Immature natural killer cell (primary cell): ENCODE measurements at regions not wholly inside any gene's neighbourhood (a gene's known extent, or its start where the extent isn't known, plus 50 kb on each side); places are given as distances from the start of the nearest gene placed in this dataset.

Experiments
- DNase-seq, 3 donors: peaks; one replicate each; pipeline ENCODE4 v3.0.0; 2022; ENCODE audit warnings: mixed read lengths in 1 of 3
- H3K27ac Mint-ChIP-seq, 6 donors: one replicate each; pipeline ENCODE4 v1.8.0; 2020; ENCODE audit warnings: mixed read lengths in 6 of 6, mild to moderate bottlenecking in 5 of 6, inconsistent platforms in 4 of 6, moderate library complexity in 3 of 6
- H3K27me3 Mint-ChIP-seq, 3 donors: one replicate each; pipeline ENCODE4 v1.8.0; 2020 to 2021; ENCODE audit warnings: low read depth in 3 of 3, mild to moderate bottlenecking in 3 of 3, mixed read lengths in 3 of 3, moderate library complexity in 3 of 3, inconsistent platforms in 1 of 3
- H3K36me3 Mint-ChIP-seq, 3 donors: one replicate each; pipeline ENCODE4 v1.8.0; 2020; ENCODE audit warnings: mixed read lengths in 3 of 3, inconsistent platforms in 2 of 3, mild to moderate bottlenecking in 2 of 3
- H3K4me1 Mint-ChIP-seq, 2 donors: one replicate each; pipeline ENCODE4 v1.8.0; 2020; ENCODE audit warnings: inconsistent platforms in 2 of 2, mild to moderate bottlenecking in 2 of 2, mixed read lengths in 2 of 2, moderate library complexity in 1 of 2
- H3K4me3 Mint-ChIP-seq, 5 donors: one replicate each; pipeline ENCODE4 v1.8.0; 2020; ENCODE audit warnings: mild to moderate bottlenecking in 5 of 5, mixed read lengths in 5 of 5, inconsistent platforms in 3 of 5, moderate library complexity in 3 of 5
- H3K9me3 Mint-ChIP-seq, 6 donors: one replicate each; pipeline ENCODE4 v1.8.0; 2020; ENCODE audit warnings: mild to moderate bottlenecking in 6 of 6, mixed read lengths in 6 of 6, inconsistent platforms in 4 of 6, moderate library complexity in 3 of 6

DNA sequence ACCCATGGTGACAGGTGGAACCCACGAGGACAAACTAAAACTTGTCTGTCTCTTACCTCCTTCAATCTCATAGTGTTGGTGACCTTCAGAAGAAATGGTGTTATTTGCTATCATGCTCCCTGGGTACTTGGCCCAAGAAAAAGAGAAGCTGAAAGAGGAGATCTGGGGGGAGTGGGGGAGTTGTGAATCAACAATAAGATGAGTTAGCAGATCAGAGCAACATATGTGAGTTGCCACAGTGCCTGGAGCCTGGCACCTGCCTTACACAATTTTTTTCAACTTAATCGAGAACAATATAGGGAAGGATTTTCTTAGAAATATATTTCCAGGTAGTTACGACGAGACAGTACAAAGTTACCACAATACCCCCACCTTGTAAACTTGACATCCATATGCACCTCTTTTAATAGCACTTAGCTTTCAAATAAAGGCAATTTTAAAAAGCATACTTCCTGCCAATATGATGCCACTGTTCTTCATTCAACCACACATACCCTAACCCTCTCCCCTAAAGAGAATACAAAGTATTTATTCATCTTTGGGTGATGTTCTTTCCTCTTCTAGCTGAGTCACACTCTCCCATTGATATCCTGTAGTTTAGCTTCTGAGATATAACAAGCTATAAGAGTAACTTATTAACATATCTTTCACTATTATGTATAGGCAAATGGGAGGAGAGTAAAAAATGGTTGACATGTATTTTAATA is 424.1 kb upstream of the OR4E1 start:
- H3K4me3 Mint-ChIP-seq = no peak overlapping the region
- H3K27ac Mint-ChIP-seq = no peak overlapping the region
- no peaks in the 10 kb centered on the region for H3K36me3 Mint-ChIP-seq
- peaks cover 7 to 22% of the 10 kb centered on the region in 2 donors for H3K4me1 Mint-ChIP-seq
- H3K27me3 Mint-ChIP-seq = peaks cover 0 to 4% (median 3%) of the 10 kb centered on the region in 3 donors
- H3K9me3 Mint-ChIP-seq = no peaks in the 10 kb centered on the region
- no peak for DNase-seq

DNA sequence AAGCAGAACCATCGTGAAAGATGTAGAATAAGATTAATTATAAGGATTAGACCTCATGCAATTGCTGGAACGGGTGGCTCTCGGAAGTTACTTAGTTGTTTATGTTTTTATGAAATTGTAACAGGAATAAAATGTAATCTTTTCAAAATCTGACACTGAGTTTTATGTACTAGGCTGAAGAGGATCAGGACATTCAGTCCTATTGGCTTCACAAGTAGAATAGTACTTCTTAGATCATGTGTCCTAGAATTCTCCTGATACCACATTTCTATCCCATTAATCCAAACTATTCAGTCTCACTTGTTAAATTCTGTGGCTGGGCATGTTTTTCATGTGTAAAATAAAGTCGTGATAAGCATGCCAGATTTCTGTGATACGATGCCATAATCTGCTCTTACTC is 423.5 kb upstream of the OR4E1 start:
- peaks cover 0 to 4% (median 3%) of the 10 kb centered on the region in 3 donors for H3K27me3 Mint-ChIP-seq
- no peaks in the 10 kb centered on the region for H3K36me3 Mint-ChIP-seq
- no peak overlapping the region for H3K27ac Mint-ChIP-seq
- H3K9me3 Mint-ChIP-seq = no peaks in the 10 kb centered on the region
- H3K4me1 Mint-ChIP-seq = peaks cover 7 to 22% of the 10 kb centered on the region in 2 donors
- no peak overlapping the region for H3K4me3 Mint-ChIP-seq
- DNase-seq = no peak

DNA sequence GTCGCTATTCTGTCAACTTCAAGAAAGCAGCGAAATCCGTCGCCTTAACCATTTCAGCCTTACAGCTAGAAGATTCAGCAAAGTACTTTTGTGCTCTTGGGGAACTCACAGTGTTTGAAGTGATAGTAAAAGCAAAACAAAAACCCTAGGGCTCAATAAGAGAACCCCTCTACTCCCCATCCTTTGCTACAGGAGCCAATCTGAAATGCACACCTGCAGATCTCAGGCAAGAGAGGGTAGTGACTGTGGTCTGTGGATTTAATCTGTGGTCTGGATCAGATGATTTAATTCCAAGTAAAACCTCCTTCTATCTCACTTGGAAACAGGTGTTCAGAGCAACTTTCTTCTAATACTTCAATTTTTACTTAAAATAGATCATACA is 422.9 kb upstream of the OR4E1 start:
- Mint-ChIP-seq H3K27me3 (peaks cover 0 to 5% (median 2%) of the 10 kb centered on the region in 3 donors), H3K27ac (no peak overlapping the region), H3K36me3 (no peaks in the 10 kb centered on the region), H3K4me3 (peak overlapping the region in 1 of 5 donors; percentile 23), H3K4me1 (peaks cover 7 to 22% of the 10 kb centered on the region in 2 donors), H3K9me3 (no peaks in the 10 kb centered on the region)
- no peak for DNase-seq

DNA sequence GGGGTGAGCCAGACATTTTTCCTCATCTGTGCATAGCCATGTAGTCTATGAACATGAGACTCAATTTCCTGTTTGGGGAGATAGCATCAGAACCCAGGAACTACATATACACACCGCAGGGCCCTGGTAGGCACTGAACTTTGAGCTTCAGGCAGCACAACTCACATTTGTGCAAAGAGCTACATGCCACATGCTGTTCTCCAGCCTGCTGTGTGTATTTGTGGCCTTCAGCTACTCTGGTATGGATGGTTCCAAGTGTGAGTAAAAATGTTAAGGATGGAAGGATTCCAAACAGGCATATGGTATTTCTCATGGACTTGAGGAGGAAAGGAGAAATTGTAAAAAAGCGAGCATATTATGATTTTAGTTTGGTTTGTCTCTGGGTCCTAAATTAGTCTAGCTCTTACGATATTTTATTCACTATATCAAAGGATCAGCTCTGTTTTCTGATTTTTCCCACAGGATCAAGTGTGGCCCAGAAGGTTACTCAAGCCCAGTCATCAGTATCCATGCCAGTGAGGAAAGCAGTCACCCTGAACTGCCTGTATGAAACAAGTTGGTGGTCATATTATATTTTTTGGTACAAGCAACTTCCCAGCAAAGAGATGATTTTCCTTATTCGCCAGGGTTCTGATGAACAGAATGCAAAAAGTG is 422.4 kb upstream of the OR4E1 start:
- no peak overlapping the region for H3K27ac Mint-ChIP-seq
- peaks cover 0 to 3% (median 2%) of the 10 kb centered on the region in 3 donors for H3K27me3 Mint-ChIP-seq
- no peaks in the 10 kb centered on the region for H3K36me3 Mint-ChIP-seq
- H3K4me1 Mint-ChIP-seq = peaks cover 7 to 22% of the 10 kb centered on the region in 2 donors
- no peak for DNase-seq
- H3K4me3 Mint-ChIP-seq = peak overlapping the region in 1 of 5 donors; percentile 23
- no peaks in the 10 kb centered on the region for H3K9me3 Mint-ChIP-seq

DNA sequence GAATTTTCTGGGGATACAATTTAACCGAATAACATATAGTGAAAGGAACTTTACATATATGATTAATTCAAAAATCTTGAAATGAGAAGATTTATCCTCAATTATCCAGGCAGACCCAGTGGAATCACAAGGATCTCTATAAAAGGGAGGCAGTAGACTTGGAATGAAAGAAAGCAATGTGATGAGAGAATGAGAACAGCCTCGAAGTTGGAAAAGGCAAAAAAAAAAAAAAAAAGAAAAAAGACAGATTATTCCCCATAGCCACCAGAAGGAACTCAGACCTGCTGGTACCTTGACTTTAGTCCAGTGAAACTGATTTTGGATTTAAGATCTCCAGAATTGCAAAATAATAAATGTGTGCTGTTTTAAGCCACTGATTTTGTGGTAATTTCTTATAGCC is 416.3 kb upstream of the OR4E1 start:
- Mint-ChIP-seq H3K36me3 (no peaks in the 10 kb centered on the region), H3K27ac (no peak overlapping the region), H3K27me3 (peaks cover 0 to 3% (median 2%) of the 10 kb centered on the region in 3 donors), H3K4me3 (no peak overlapping the region), H3K4me1 (no peaks in the 10 kb centered on the region), H3K9me3 (no peaks in the 10 kb centered on the region)
- no peak for DNase-seq

DNA sequence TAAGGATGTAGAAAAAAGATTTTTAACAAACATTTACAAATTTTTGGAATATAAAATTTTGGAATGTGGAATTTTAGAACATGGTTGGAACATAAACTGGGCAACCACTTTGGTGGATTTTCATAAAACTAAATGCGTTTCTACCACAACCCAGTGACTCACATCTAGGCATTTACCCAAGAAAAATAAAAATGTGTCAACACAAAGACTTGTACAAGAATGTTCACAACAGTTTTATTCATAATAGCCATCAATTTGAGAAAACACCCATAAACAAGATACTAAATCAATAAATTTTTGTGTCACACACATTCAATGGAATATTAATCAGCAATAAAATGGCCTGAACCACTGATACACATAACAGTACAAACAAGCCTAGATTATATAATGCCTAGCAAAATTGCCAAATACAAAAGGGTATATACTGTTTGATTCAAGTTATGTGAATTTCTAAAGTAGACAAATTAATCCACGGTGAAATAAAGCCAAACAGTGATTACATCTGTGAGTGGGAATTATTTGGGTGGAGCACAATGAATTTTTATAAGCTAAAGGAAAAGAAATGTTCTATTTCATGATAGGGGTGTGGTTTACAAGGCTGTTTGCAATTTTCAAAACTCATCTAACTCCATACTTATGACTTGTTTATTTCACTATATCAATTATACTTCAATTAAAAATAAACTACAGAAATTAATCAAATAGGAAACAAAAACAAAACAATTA is 415.2 kb upstream of the OR4E1 start:
- no peak for DNase-seq
- Mint-ChIP-seq H3K9me3 (no peaks in the 10 kb centered on the region), H3K36me3 (no peaks in the 10 kb centered on the region), H3K27me3 (peaks cover 0 to 5% (median 3%) of the 10 kb centered on the region in 3 donors), H3K4me3 (no peak overlapping the region), H3K27ac (no peak overlapping the region), H3K4me1 (peaks cover 0 to 3% of the 10 kb centered on the region in 2 donors)

DNA sequence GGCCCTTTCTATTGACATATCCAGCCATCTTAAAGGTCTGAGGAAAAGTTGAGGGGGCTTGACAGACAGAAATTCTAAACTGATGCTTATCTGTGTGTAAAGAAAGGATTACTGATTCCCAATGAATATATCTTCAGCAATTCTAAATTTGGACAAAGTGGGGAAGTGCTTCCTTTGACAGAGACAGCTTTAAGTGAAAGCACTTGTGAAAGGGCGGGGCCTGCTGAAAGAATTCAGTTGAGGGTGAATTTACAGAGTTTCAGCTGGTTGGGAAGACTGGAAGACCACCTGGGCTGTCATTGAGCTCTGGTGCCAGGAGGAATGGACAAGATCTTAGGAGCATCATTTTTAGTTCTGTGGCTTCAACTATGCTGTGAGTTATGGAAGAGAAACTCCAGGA is 412.5 kb upstream of the OR4E1 start:
- Mint-ChIP-seq H3K9me3 (no peaks in the 10 kb centered on the region), H3K4me1 (peaks cover 0 to 3% of the 10 kb centered on the region in 2 donors), H3K27ac (no peak overlapping the region), H3K27me3 (peaks cover 0 to 4% (median 1%) of the 10 kb centered on the region in 3 donors), H3K36me3 (no peaks in the 10 kb centered on the region), H3K4me3 (no peak overlapping the region)
- no peak for DNase-seq

DNA sequence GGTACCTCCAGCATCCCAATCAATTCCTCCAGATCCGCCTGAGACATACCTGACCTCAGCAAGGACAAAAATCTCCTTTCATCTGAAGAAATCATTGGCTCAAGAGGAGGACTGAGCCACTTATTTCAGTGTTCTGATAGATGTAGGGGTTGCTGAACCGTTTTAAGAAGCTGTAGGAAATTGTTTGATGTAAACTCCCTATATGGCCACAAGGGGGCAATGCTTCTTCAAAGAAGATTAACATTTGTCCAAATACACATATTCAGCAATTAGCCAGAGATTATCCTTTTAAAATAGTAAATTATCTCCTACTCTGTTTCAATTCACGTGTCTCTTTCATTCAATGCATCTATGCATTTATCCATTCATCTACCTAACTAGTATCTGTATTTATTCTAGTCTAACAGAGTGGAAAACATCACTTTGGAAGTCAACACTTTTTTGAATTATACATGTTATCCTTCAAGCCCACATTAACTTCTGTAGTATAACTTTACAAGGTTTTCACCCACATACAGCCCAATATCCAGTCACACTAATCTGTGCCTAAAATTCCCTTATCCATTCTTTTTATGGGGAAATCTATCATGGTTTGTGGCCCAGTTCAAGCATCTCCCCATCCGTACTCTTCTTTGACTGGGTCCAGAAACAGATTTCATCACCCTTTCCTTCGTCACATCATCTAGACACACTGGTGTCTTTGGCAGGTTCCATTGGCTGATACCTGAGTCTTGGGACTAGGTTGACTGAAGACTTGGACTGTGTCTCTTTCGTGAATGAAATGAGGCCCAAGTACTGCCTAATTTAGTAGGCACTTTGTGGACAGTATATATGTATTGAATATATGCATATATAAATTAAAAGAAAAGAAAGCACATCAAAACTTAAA is 411.0 kb upstream of the OR4E1 start:
- H3K36me3 Mint-ChIP-seq = no peaks in the 10 kb centered on the region
- H3K4me3 Mint-ChIP-seq = no peak overlapping the region
- no peaks in the 10 kb centered on the region for H3K9me3 Mint-ChIP-seq
- peaks cover 0 to 3% of the 10 kb centered on the region in 2 donors for H3K4me1 Mint-ChIP-seq
- peaks cover 0 to 6% (median 1%) of the 10 kb centered on the region in 3 donors for H3K27me3 Mint-ChIP-seq
- DNase-seq = peak; percentile 35 to 51 (median 43)
- no peak overlapping the region for H3K27ac Mint-ChIP-seq

DNA sequence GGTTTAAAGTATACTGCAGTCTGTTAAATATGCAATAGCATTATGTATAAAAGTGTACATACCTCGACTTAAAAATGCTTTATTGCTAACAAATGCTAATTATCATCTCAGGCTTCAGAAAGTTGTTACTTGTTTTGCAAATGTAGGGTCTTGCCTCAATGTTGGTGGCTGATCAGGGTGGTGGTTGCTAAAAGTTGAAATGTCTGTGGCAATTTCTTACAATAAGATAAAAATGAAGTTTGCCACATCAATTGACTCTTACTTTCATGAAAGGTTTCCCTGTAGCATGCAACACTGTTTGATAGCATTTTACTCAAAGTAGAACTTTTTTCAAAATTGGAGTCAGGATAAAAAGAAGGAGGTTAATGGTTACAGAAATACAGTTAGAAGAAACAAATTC is 407.7 kb upstream of the OR4E1 start:
- H3K4me1 Mint-ChIP-seq = peaks cover 0 to 3% of the 10 kb centered on the region in 2 donors

DNA sequence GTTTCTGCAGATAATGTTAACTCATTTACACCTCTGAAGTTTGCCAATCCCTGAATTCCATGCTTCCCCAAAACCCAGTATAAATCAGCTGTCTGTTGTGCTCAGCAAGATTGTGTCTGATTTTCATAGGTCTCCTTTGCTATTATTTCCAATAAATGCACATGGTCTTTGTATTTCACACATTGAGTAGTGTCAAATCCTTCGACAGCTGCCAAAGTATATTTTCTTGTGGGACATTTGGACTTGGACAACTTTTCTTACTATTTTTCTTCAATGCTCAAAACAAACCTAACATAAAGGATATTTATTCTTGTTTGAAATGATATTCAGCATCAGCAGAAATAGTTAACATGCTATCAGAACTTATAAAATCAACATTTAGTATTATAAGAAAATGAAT is 406.1 kb upstream of the OR4E1 start:
- DNase-seq = no peak
- no peaks in the 10 kb centered on the region for H3K9me3 Mint-ChIP-seq
- H3K4me1 Mint-ChIP-seq = peaks cover 0 to 3% of the 10 kb centered on the region in 2 donors
- no peak overlapping the region for H3K27ac Mint-ChIP-seq
- H3K4me3 Mint-ChIP-seq = no peak overlapping the region
- peaks cover 0 to 6% (median 0%) of the 10 kb centered on the region in 3 donors for H3K27me3 Mint-ChIP-seq
- no peaks in the 10 kb centered on the region for H3K36me3 Mint-ChIP-seq

More for the DNA sequence above, 407.7 kb upstream of the OR4E1 start:
- no peak overlapping the region for H3K4me3 Mint-ChIP-seq
- no peak overlapping the region for H3K27ac Mint-ChIP-seq
- DNase-seq = no peak
- no peaks in the 10 kb centered on the region for H3K9me3 Mint-ChIP-seq
- H3K27me3 Mint-ChIP-seq = peaks cover 0 to 6% (median 0%) of the 10 kb centered on the region in 3 donors
- H3K36me3 Mint-ChIP-seq = no peaks in the 10 kb centered on the region

DNA sequence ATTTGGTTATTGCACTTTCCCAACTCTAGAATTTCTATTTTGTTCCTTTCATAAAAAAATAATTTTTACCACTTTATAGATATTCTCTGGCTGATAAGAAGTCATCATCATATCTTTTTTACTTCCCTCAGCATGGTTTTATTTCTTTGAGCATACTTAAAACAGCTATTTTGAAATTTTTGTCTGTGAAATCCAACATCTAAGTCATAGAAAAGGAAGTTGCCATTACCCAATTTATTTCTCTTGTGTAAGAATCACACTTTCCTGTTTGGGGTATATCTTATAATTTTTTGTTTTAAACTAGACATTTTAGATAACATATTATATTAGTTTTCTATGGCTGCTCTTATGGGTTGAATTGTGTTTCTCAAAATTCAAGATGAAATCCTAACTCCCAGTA is 400.2 kb upstream of the OR4E1 start:
- no peak for DNase-seq
- Mint-ChIP-seq H3K36me3 (no peaks in the 10 kb centered on the region), H3K27ac (no peak overlapping the region), H3K4me1 (peaks cover 22 to 26% of the 10 kb centered on the region in 2 donors), H3K4me3 (no peak overlapping the region), H3K9me3 (peaks cover 0 to 1% (median 0%) of the 10 kb centered on the region in 6 donors), H3K27me3 (peaks cover 2 to 4% (median 4%) of the 10 kb centered on the region in 3 donors)

DNA sequence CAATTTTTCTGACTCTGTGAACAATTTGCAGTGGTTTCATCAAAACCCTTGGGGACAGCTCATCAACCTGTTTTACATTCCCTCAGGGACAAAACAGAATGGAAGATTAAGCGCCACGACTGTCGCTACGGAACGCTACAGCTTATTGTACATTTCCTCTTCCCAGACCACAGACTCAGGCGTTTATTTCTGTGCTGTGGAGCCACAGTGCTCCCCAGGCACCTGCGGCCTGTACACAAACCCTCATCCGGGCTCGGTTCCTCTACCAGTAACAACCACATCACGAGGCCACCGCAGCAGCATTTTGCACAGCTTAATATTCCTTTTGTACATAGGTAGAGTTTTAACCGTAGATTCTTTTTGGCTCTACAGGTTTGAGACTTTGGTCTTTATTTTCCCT is 397.4 kb upstream of the OR4E1 start:
- Mint-ChIP-seq H3K4me1 (peaks cover 24 to 28% of the 10 kb centered on the region in 2 donors), H3K27me3 (peaks cover 6 to 11% (median 8%) of the 10 kb centered on the region in 3 donors), H3K9me3 (peaks cover 0 to 1% (median 0%) of the 10 kb centered on the region in 6 donors), H3K4me3 (peak overlapping the region; percentile 82 to 90 (median 85)), H3K36me3 (no peaks in the 10 kb centered on the region), H3K27ac (peak overlapping the region; percentile 58 to 83 (median 72))
- DNase-seq = peak; percentile 52 to 56 (median 56)
